Prostate gland (tissue), 2 donors: ENCODE measurements at regions not wholly inside any gene's neighbourhood (a gene's known extent, or its start where the extent isn't known, plus 50 kb on each side); places are given as distances from the start of the nearest gene placed in this dataset.

Experiments
- DNase-seq: peaks from one replicate; pipeline ENCODE4 v3.0.0-alpha.2; 2019; ENCODE audit warnings: low spot score
- H3K27ac ChIP-seq, 2 donors: fragments of 200-600 bp; sonication (generic); 2 replicates each; pipeline ENCODE4 v1.5.1; 2017 to 2019
- H3K27me3 ChIP-seq: fragments of 200-600 bp; sonication (generic); replicated peaks from 2 replicates; pipeline ENCODE4 v1.5.1; 2019; ENCODE audit not compliant: insufficient read depth
- H3K36me3 ChIP-seq, 2 donors: fragments of 200-600 bp; sonication (generic); 1 replicate in 1 of 2; 2 replicates in 1 of 2; pipeline versions ENCODE4 v1.5.1 to v1.8.1; 2017 to 2019
- H3K4me1 ChIP-seq: fragments of 200-600 bp; sonication (generic); replicated peaks from 2 replicates; pipeline ENCODE4 v1.5.1; 2019
- H3K4me3 ChIP-seq, 2 donors: fragments of 200-600 bp; sonication (generic); 2 replicates each; pipeline ENCODE4 v1.5.1; 2017 to 2019
- H3K9me3 ChIP-seq: fragments of 200-600 bp; sonication (generic); 2 replicates; pipeline ENCODE4 v1.5.1; 2017
- POLR2A ChIP-seq: fragments of 450-650 bp; IDR thresholded peaks from one replicate; pipeline ENCODE4 v1.6.1; 2016; ENCODE audit warnings: antibody characterized with exemption, mild to moderate bottlenecking
- POLR2AphosphoS5 ChIP-seq: sonication (generic); formaldehyde crosslinking; IDR thresholded peaks from one replicate; pipeline ENCODE4 v1.6.1; 2017; ENCODE audit warnings: antibody characterized with exemption
- WGBS: methylation state at CpG from one replicate; pipeline ENCODE4 v1.1.5; 2018; 5-methylcytosine and 5-hydroxymethylcytosine counted together
- intact Hi-C: fragments of 100-400 bp; cut with DNase I; formaldehyde crosslinking; loops from one replicate; pipeline ENCODE4 v1.14.2; 2022
- TF ChIP-seq, protein P1 (sequence below), 4 experiments: fragments of 200-600 bp in 2 of 4; fragments of 450-650 bp in 2 of 4; sonication (generic) in 2 of 4; IDR thresholded peaks; 1 replicate in 3 of 4; 2 replicates in 1 of 4; pipeline ENCODE4 v1.5.1; 2016 to 2019; ENCODE audit warnings: antibody characterized with exemption in 4 of 4, mild to moderate bottlenecking in 2 of 4, moderate library complexity in 2 of 4

GRCh38 chr5:25567881-25568280, 923.1 kb upstream of the CDH10 start:
- Histone ChIP-seq H3K27ac (no peak overlapping the region), H3K36me3 (no peaks in the 10 kb centered on the region), H3K4me1 (no peaks in the 10 kb centered on the region), H3K27me3 (no peaks in the 10 kb centered on the region), H3K9me3 (no peaks in the 10 kb centered on the region), H3K4me3 (no peak overlapping the region)
- no peak for DNase-seq
- intact Hi-C loops = no loop called here
- TF ChIP-seq POLR2AphosphoS5 (no peak), POLR2A (no peak)
- TF ChIP-seq, protein P1, sequence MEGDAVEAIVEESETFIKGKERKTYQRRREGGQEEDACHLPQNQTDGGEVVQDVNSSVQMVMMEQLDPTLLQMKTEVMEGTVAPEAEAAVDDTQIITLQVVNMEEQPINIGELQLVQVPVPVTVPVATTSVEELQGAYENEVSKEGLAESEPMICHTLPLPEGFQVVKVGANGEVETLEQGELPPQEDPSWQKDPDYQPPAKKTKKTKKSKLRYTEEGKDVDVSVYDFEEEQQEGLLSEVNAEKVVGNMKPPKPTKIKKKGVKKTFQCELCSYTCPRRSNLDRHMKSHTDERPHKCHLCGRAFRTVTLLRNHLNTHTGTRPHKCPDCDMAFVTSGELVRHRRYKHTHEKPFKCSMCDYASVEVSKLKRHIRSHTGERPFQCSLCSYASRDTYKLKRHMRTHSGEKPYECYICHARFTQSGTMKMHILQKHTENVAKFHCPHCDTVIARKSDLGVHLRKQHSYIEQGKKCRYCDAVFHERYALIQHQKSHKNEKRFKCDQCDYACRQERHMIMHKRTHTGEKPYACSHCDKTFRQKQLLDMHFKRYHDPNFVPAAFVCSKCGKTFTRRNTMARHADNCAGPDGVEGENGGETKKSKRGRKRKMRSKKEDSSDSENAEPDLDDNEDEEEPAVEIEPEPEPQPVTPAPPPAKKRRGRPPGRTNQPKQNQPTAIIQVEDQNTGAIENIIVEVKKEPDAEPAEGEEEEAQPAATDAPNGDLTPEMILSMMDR (IDR thresholded peaks at IDR 0.05) = no peak
- WGBS = 56% methylated on average over 3 of the region's 3 CpGs

GRCh38 chr5:25562656-25563055, 917.9 kb upstream of the CDH10 start:
- no peaks in the 10 kb centered on the region for H3K36me3 ChIP-seq
- H3K4me1 ChIP-seq = no peaks in the 10 kb centered on the region
- no peak overlapping the region for H3K27ac ChIP-seq
- no peak overlapping the region for H3K4me3 ChIP-seq
- no peak for DNase-seq
- no peaks in the 10 kb centered on the region for H3K9me3 ChIP-seq
- TF ChIP-seq POLR2AphosphoS5 (no peak), POLR2A (no peak)
- TF ChIP-seq, protein P1 (IDR thresholded peaks at IDR 0.05) = no peak
- intact Hi-C loops = no loop called here
- no peaks in the 10 kb centered on the region for H3K27me3 ChIP-seq

DNA sequence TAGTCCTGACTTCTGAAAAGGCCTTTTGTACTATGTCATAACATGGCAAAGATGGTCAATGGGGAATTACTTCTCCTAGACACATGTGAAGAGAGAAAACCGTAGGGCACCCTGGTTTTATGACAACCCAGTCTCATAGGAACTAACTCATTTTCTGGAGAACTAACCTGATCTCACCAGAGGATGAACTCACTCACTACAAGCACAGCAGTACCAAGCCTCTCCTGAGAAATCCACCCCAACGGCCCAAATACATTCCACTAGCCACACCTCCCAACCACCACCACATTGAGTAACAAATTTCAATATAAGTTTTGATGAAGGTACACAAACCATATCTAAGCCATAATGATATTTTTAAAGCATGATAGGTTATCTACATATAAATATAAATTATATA, 909.3 kb upstream of the CDH10 start:
- H3K9me3 ChIP-seq = no peaks in the 10 kb centered on the region
- TF ChIP-seq POLR2A (no peak), POLR2AphosphoS5 (no peak)
- TF ChIP-seq, protein P1 (IDR thresholded peaks at IDR 0.05) = no peak
- no peaks in the 10 kb centered on the region for H3K36me3 ChIP-seq
- 52% methylated on average over 2 of the region's 2 CpGs for WGBS
- intact Hi-C loops = no loop called here
- no peaks in the 10 kb centered on the region for H3K27me3 ChIP-seq
- no peak overlapping the region for H3K4me3 ChIP-seq
- no peak overlapping the region for H3K27ac ChIP-seq
- DNase-seq = no peak
- H3K4me1 ChIP-seq = no peaks in the 10 kb centered on the region

DNA sequence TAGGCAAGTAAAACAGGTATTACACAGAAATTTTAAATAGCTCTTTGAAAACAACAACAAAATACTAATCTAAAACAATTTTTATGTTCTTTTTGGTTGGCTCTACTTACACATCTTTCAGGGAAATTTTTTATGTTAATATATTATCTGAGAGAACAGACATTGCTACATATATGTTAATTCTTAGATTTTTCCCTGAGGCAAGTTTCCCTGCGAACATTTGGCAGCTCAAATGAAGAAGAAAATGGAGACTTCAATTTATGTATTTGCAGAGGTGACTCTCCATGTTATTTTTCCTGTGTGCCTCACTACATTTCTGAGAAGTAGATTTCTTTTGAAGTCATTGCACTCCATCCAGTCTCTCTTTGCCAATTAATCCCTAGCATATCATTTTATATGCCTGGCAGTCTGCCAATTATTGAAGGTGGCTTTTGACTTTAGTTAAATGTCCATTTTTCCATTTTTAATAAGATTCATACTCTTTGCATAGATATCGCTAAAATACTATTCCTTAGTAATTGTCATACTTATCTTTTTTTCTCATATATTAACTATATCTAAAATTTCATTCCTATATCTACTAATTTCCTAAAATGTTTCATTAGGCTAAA, 908.2 kb upstream of the CDH10 start:
- 64% methylated on average over 2 of the region's 2 CpGs for WGBS
- TF ChIP-seq POLR2AphosphoS5 = no peak
- no peak for TF ChIP-seq POLR2A
- TF ChIP-seq, protein P1 (IDR thresholded peaks at IDR 0.05) = no peak
- intact Hi-C loops = no loop called here
- Histone ChIP-seq H3K4me3 (no peak overlapping the region), H3K36me3 (no peaks in the 10 kb centered on the region), H3K4me1 (no peaks in the 10 kb centered on the region), H3K9me3 (no peaks in the 10 kb centered on the region), H3K27ac (no peak overlapping the region), H3K27me3 (no peaks in the 10 kb centered on the region)
- DNase-seq = no peak

- no peaks in the 10 kb centered on the region for H3K27me3 ChIP-seq
- no peak overlapping the region for H3K4me3 ChIP-seq
- no peaks in the 10 kb centered on the region for H3K4me1 ChIP-seq
- no peak for DNase-seq
- no peak overlapping the region for H3K27ac ChIP-seq
- H3K9me3 ChIP-seq = no peaks in the 10 kb centered on the region
- no peak for TF ChIP-seq POLR2AphosphoS5
- no peak for TF ChIP-seq POLR2A
- TF ChIP-seq, protein P1 (IDR thresholded peaks at IDR 0.05) = no peak
- intact Hi-C loops = no loop called here
- no peaks in the 10 kb centered on the region for H3K36me3 ChIP-seq
These were observed 906.0 kb upstream of the CDH10 start for GRCh38 chr5:25550793-25551192.
